CD4-positive, alpha-beta T cell (primary cell): ENCODE measurements at regions not wholly inside any gene's neighbourhood (a gene's known extent, or its start where the extent isn't known, plus 50 kb on each side); places are given as distances from the start of the nearest gene placed in this dataset.
A peak's percentile ranks its signal among the peaks of the same experiment; 100 is the strongest.

Experiments
- ATAC-seq: fragments of 200-7000 bp; cut with Tn5 transposase; one replicate; pipeline ENCODE4 v1.10.0; 2022; ENCODE audit warnings: mild to moderate bottlenecking; ENCODE audit not compliant: poor library complexity
- CTCF ChIA-PET: fragments of 350-600 bp; sonication (Branson Sonifier 250); formaldehyde crosslinking; loops from one replicate; lab custom pipeline; 2021; ENCODE audit warnings: antibody characterized with exemption, inconsistent platforms; lab: Charles Lee
- POLR2A ChIA-PET: fragments of 350-600 bp; sonication (Branson Sonifier 250); formaldehyde crosslinking; loops from one replicate; lab custom pipeline; 2021; ENCODE audit warnings: antibody characterized with exemption, inconsistent platforms; lab: Charles Lee
- DNase-seq, 14 experiments: peaks; one replicate each; pipeline ENCODE4 v3.0.0-alpha.2; 2013 to 2020; ENCODE audit warnings: mixed read lengths in 2 of 14
- H3K27ac ChIP-seq, 2 donors: one replicate each; pipeline versions ENCODE4 v1.5.1 to v1.7.0; 2013; ENCODE audit warnings: low read length in 2 of 2, low read depth in 1 of 2, mild to moderate bottlenecking in 1 of 2
- H3K27me3 ChIP-seq, 2 experiments: 1 replicate in 1 of 2; 2 replicates in 1 of 2; pipeline versions ENCODE4 v1.6.1 to v1.7.0; 2013; ENCODE audit warnings: low read length in 2 of 2, control low read depth in 1 of 2, mild to moderate bottlenecking in 1 of 2, moderate library complexity in 1 of 2; ENCODE audit not compliant: insufficient read depth in 2 of 2, control insufficient read depth in 1 of 2
- H3K36me3 ChIP-seq: one replicate; pipeline ENCODE4 v1.6.1; 2013; ENCODE audit warnings: low read length, control low read depth; ENCODE audit not compliant: insufficient read depth
- H3K4me1 ChIP-seq: one replicate; pipeline ENCODE4 v1.6.1; 2013; ENCODE audit warnings: low read length, control low read depth; ENCODE audit not compliant: insufficient read depth
- H3K4me3 ChIP-seq: one replicate; pipeline ENCODE4 v1.5.1; 2013; ENCODE audit warnings: mild to moderate bottlenecking, low read length, moderate library complexity
- H3K9me3 ChIP-seq, 2 experiments: 1 replicate in 1 of 2; 2 replicates in 1 of 2; pipeline versions ENCODE4 v1.6.1 to v1.7.0; 2013; ENCODE audit warnings: low read length in 2 of 2, mild to moderate bottlenecking in 2 of 2, control low read depth in 1 of 2, moderate library complexity in 1 of 2; ENCODE audit not compliant: control insufficient read depth in 1 of 2, insufficient read depth in 1 of 2
- H3K27ac Mint-ChIP-seq: one replicate; pipeline ENCODE4 v1.8.0; 2020; ENCODE audit warnings: mixed read lengths
- H3K27me3 Mint-ChIP-seq: one replicate; pipeline ENCODE4 v1.8.0; 2021; ENCODE audit warnings: mixed read lengths
- H3K36me3 Mint-ChIP-seq: one replicate; pipeline ENCODE4 v1.8.0; 2021; ENCODE audit warnings: low read depth, mixed read lengths
- H3K4me1 Mint-ChIP-seq: one replicate; pipeline ENCODE4 v1.8.0; 2021; ENCODE audit warnings: low read depth, mixed read lengths
- H3K4me3 Mint-ChIP-seq: one replicate; pipeline ENCODE4 v1.8.0; 2020; ENCODE audit warnings: mild to moderate bottlenecking, mixed read lengths
- H3K9me3 Mint-ChIP-seq: one replicate; pipeline ENCODE4 v1.8.0; 2020; ENCODE audit warnings: mixed read lengths
- intact Hi-C, 2 experiments: fragments of 100-400 bp; cut with DNase I in 1 of 2; cut with micrococcal nuclease in 1 of 2; formaldehyde crosslinking; loops; one replicate each; pipeline versions ENCODE4 v1.15.1 to v1.9.0; 2023 to 2025; cut with DNase I, micrococcal nuclease
- TF ChIP-seq, protein P1 (sequence below): fragments of 200-600 bp; IDR thresholded peaks from one replicate; pipeline ENCODE4 v1.8.0; 2022; ENCODE audit warnings: antibody characterized with exemption, mild to moderate bottlenecking

GRCh38 chr6:28711788-28712341 lies 186.2 kb downstream of the GPX5 start:
- DNase-seq (no peak), ATAC-seq (peak; percentile 45)
- no peak overlapping the region for H3K4me3 Mint-ChIP-seq
- H3K4me1 Mint-ChIP-seq: peaks cover 7% of the 10 kb centered on the region
- H3K4me3 ChIP-seq: no peak overlapping the region
- POLR2A ChIA-PET: interaction anchor here (0.6 kb wide), 1 partner anchor 19 kb away, joined by 3 read pairs; no protein-coding TSS in a partner anchor
- peaks cover 4% of the 10 kb centered on the region for H3K4me1 ChIP-seq
- peaks cover 24 to 36% of the 10 kb centered on the region in 2 experiments for H3K27me3 ChIP-seq
- TF ChIP-seq, protein P1, sequence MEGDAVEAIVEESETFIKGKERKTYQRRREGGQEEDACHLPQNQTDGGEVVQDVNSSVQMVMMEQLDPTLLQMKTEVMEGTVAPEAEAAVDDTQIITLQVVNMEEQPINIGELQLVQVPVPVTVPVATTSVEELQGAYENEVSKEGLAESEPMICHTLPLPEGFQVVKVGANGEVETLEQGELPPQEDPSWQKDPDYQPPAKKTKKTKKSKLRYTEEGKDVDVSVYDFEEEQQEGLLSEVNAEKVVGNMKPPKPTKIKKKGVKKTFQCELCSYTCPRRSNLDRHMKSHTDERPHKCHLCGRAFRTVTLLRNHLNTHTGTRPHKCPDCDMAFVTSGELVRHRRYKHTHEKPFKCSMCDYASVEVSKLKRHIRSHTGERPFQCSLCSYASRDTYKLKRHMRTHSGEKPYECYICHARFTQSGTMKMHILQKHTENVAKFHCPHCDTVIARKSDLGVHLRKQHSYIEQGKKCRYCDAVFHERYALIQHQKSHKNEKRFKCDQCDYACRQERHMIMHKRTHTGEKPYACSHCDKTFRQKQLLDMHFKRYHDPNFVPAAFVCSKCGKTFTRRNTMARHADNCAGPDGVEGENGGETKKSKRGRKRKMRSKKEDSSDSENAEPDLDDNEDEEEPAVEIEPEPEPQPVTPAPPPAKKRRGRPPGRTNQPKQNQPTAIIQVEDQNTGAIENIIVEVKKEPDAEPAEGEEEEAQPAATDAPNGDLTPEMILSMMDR: no peak
- CTCF ChIA-PET: no interaction called here
- peaks cover 18% of the 10 kb centered on the region for H3K9me3 Mint-ChIP-seq
- peaks cover 84% of the 10 kb centered on the region for H3K27me3 Mint-ChIP-seq
- peaks cover 15% of the 10 kb centered on the region for H3K36me3 Mint-ChIP-seq
- no peaks in the 10 kb centered on the region for H3K36me3 ChIP-seq
- peaks cover 22 to 34% of the 10 kb centered on the region in 2 experiments for H3K9me3 ChIP-seq
- intact Hi-C loops: loop anchor here in 1 of 2 experiments (10.0 kb wide), 1 partner anchor 123 kb away; no protein-coding TSS in a partner anchor
- H3K27ac ChIP-seq: no peak overlapping the region
- H3K27ac Mint-ChIP-seq: no peak overlapping the region

DNA sequence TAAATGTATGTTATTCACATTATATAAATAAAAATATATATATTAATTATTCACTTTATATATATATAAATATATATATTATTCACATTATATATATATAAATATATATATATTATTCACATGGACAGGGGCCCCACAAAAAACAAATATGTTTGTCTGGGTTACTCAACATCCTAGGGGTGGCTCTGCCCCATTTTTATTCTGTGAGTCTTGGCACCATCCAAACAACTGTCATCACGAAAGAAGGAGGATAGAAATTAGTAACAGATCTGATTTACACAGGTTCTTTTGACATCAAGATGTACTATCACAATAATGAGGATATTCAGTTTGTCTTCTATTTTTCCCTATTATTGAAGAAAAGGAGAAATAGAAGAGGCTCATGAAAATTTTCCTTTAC lies 187.3 kb downstream of the GPX5 start:
- H3K27me3 Mint-ChIP-seq: peaks cover 81% of the 10 kb centered on the region
- CTCF ChIA-PET: no interaction called here
- ATAC-seq (peak; percentile 28), DNase-seq (no peak)
- peaks cover 4% of the 10 kb centered on the region for H3K4me1 ChIP-seq
- peaks cover 8% of the 10 kb centered on the region for H3K36me3 Mint-ChIP-seq
- peaks cover 24 to 43% of the 10 kb centered on the region in 2 experiments for H3K27me3 ChIP-seq
- peaks cover 16 to 23% of the 10 kb centered on the region in 2 experiments for H3K9me3 ChIP-seq
- H3K9me3 Mint-ChIP-seq: peaks cover 10% of the 10 kb centered on the region
- no peaks in the 10 kb centered on the region for H3K36me3 ChIP-seq
- H3K4me1 Mint-ChIP-seq: peaks cover 7% of the 10 kb centered on the region
- no peak overlapping the region for H3K27ac Mint-ChIP-seq
- intact Hi-C loops: loop anchor here in 1 of 2 experiments (10.0 kb wide), 1 partner anchor 122 kb away; no protein-coding TSS in a partner anchor
- no peak overlapping the region for H3K4me3 Mint-ChIP-seq
- TF ChIP-seq, protein P1: no peak
- POLR2A ChIA-PET: interaction anchor here (1.4 to 1.8 kb wide), 2 partner anchors 15 to 154 kb away, joined by 3 to 6 read pairs; no protein-coding TSS in a partner anchor
- H3K4me3 ChIP-seq: no peak overlapping the region
- no peak overlapping the region for H3K27ac ChIP-seq

DNA sequence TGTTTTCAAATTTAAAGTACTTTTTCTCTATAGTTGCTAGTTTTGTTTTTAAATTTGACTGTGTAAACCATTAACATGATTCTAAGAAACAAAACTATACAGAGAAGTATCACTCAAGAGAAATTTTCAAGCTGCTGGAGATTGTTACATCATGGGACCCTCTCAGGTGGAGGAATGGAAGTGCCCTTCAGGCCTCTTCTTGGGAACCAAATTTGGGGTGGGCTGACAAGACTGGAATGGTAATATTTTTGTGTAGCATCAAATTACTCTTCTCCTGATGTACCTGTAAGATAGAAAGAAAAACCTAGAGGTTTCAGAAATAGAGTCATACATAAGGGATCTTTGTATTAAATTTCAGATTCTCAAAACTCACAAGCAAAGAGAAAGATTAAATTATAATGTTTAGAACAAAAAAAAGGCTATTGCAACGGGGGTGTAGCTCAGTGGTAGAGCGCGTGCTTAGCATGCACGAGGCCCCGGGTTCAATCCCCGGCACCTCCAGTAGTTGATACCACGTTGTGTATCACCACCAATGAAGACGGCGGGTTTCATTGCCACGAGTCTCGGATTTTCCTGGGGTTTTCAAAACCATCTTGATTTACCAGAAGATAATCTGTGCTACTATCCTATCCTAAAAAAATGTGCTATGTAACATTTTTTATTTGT lies 193.7 kb downstream of the GPX5 start:
- Mint-ChIP-seq H3K27me3 (peaks cover 88% of the 10 kb centered on the region), H3K4me3 (no peak overlapping the region), H3K9me3 (no peaks in the 10 kb centered on the region), H3K27ac (no peak overlapping the region), H3K36me3 (no peaks in the 10 kb centered on the region), H3K4me1 (no peaks in the 10 kb centered on the region)
- intact Hi-C loops: loop anchor here in 1 of 2 experiments (10.0 kb wide), 1 partner anchor 115 kb away; no protein-coding TSS in a partner anchor
- TF ChIP-seq, protein P1: no peak
- H3K27ac ChIP-seq: no peak overlapping the region
- ATAC-seq (no peak), DNase-seq (no peak)
- no peaks in the 10 kb centered on the region for H3K36me3 ChIP-seq
- peaks cover 0 to 5% of the 10 kb centered on the region in 2 experiments for H3K9me3 ChIP-seq
- CTCF ChIA-PET: no interaction called here
- POLR2A ChIA-PET: interaction anchor here (0.5 kb wide), 1 partner anchor 22 kb away, joined by 3 read pairs; no protein-coding TSS in a partner anchor
- peaks cover 4 to 38% of the 10 kb centered on the region in 2 experiments for H3K27me3 ChIP-seq
- no peak overlapping the region for H3K4me3 ChIP-seq
- H3K4me1 ChIP-seq: no peaks in the 10 kb centered on the region
